DOHH2 (cell line): ENCODE measurements at regions not wholly inside any gene's neighbourhood (a gene's known extent, or its start where the extent isn't known, plus 50 kb on each side); places are given as distances from the start of the nearest gene placed in this dataset.

Source experiments
- H3F3A ChIP-seq: fragments of 200-600 bp; sonication (generic), shearing (Covaris generic); 2 replicates; pipeline ENCODE4 v1.6.0; 2016; ENCODE audit warnings: antibody characterized with exemption, mild to moderate bottlenecking; ENCODE audit not compliant: control insufficient read depth, insufficient read depth
- H3K27ac ChIP-seq: fragments of 200-600 bp; sonication (generic); 2 replicates; pipeline ENCODE4 v1.5.1; 2014; ENCODE audit warnings: low read depth, mild to moderate bottlenecking, low read length, moderate library complexity
- H3K27me3 ChIP-seq: fragments of 200-600 bp; sonication (generic); 2 replicates; pipeline ENCODE4 v1.6.1; 2014; ENCODE audit warnings: mild to moderate bottlenecking, low read length, mixed read lengths; ENCODE audit not compliant: control insufficient read depth
- H3K36me3 ChIP-seq: fragments of 200-600 bp; sonication (generic); 2 replicates; pipeline ENCODE4 v1.6.1; 2014; ENCODE audit warnings: mild to moderate bottlenecking, low read length, moderate library complexity, mixed read lengths; ENCODE audit not compliant: control insufficient read depth
- H3K4me1 ChIP-seq: fragments of 200-600 bp; sonication (generic); 2 replicates; pipeline ENCODE4 v1.6.1; 2014; ENCODE audit warnings: mild to moderate bottlenecking, low read length, mixed read lengths; ENCODE audit not compliant: control insufficient read depth
- H3K4me2 ChIP-seq: fragments of 200-600 bp; sonication (generic); 2 replicates; pipeline ENCODE4 v1.6.0; 2014; ENCODE audit warnings: mild to moderate bottlenecking, low read length, moderate library complexity
- H3K4me3 ChIP-seq: fragments of 200-600 bp; sonication (generic); 2 replicates; pipeline ENCODE4 v1.5.1; 2014; ENCODE audit warnings: mild to moderate bottlenecking, low read length, mixed read lengths
- H3K79me2 ChIP-seq: fragments of 200-600 bp; sonication (generic); 2 replicates; pipeline ENCODE4 v1.6.1; 2014; ENCODE audit warnings: mild to moderate bottlenecking, low read length, mixed read lengths; ENCODE audit not compliant: control insufficient read depth
- H3K9me2 ChIP-seq: fragments of 200-600 bp; sonication (generic); replicated peaks from 2 replicates; pipeline ENCODE4 v1.6.1; 2014; ENCODE audit warnings: mild to moderate bottlenecking, low read length, mixed read lengths; ENCODE audit not compliant: control insufficient read depth
- H3K9me3 ChIP-seq: fragments of 200-600 bp; sonication (generic); 2 replicates; pipeline ENCODE4 v1.6.1; 2014; ENCODE audit warnings: antibody characterized with exemption, low read length, mixed read lengths; ENCODE audit not compliant: control insufficient read depth, insufficient read depth
- H4K20me1 ChIP-seq: fragments of 200-600 bp; sonication (generic); 2 replicates; pipeline ENCODE4 v1.6.0; 2014; ENCODE audit warnings: low read depth, mild to moderate bottlenecking, antibody characterized with exemption, low read length, moderate library complexity; ENCODE audit not compliant: control insufficient read depth, insufficient read depth
- CTCF ChIP-seq: fragments of 200-600 bp; sonication (generic); IDR thresholded peaks from one replicate; pipeline ENCODE4 v1.5.1; 2014; ENCODE audit warnings: antibody characterized with exemption, mild to moderate bottlenecking, low read depth, low read length; ENCODE audit not compliant: poor library complexity, severe bottlenecking
- EZH2phosphoT487 ChIP-seq: fragments of 200-600 bp; sonication (generic); IDR thresholded peaks from 2 replicates; pipeline ENCODE4 v1.6.1; 2017; ENCODE audit warnings: borderline replicate concordance, mild to moderate bottlenecking, antibody characterized with exemption, low read length, moderate library complexity, mixed read lengths

DNA sequence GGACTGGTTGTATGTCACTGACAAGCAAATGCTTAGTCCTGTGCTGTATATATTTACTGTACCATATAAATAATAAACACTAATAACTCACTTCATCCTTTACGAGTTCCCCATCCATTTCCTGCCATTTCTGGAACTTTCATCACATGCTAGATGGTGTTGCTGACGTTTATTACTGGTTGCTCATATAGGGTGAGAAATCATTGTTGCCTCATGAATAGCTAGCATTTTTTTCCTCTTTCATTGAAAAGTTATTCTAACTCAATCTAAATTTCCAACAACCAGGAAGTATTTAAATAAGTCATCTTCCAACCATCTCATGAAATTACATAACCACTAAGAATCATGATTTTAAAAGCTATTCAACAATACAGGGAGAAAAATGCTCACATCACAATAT lies 88.6 kb upstream of the RCN1 start:
- Histone ChIP-seq H3K4me2 (no peak overlapping the region), H3K79me2 (no peaks in the 10 kb centered on the region), H3F3A (no peaks in the 10 kb centered on the region), H3K27ac (no peak overlapping the region), H3K9me2 (no peaks in the 10 kb centered on the region), H3K4me3 (no peak overlapping the region), H3K27me3 (no peaks in the 10 kb centered on the region), H3K36me3 (no peaks in the 10 kb centered on the region), H3K4me1 (no peaks in the 10 kb centered on the region), H4K20me1 (no peaks in the 10 kb centered on the region), H3K9me3 (no peaks in the 10 kb centered on the region)
- TF ChIP-seq EZH2phosphoT487 (no peak), CTCF (no peak)

- H3K36me3 ChIP-seq = no peaks in the 10 kb centered on the region
- TF ChIP-seq CTCF = no peak
- no peak for TF ChIP-seq EZH2phosphoT487
Observed at GRCh38 chr11:31997955-31998354, 92.9 kb upstream of the RCN1 start.

DNA sequence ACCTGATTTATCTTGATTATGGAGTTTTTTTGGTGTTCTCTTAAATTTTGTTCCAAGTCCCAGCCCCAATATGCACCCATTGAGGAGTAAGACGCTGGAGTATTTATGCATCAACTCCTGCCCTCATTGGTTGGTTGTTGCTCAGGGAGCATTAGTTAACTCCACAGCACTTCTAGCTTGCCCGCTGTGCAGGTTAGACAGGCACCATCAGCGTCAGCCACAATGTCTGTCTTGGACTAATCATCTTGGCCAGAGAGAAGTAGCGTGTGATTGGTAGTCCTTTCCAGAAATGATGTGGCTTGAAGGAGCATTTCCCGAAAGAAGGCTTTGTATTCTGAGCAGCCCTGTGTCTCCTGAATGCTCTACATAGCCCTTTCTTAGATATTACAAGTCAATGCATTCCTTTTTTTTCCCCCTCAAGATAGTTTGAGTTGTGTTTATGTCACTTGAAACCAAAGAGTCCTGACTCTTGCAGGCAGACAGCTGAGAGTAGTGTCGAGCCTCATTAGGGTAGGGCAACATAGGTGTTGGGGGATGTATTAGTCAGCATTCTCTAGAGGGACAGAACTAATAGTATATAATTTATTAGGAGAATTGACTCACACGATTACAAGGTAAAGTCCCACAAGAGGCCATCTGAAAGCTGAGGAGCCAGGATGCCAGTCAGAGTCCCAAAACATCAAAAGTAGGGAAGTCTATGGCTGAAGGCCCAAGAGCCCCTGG lies 94.6 kb upstream of the RCN1 start:
- Histone ChIP-seq H3K79me2 (no peaks in the 10 kb centered on the region), H3K4me2 (no peak overlapping the region), H3K27ac (no peak overlapping the region), H3K9me3 (no peaks in the 10 kb centered on the region), H3K27me3 (no peaks in the 10 kb centered on the region), H3K4me1 (no peaks in the 10 kb centered on the region), H3K9me2 (no peaks in the 10 kb centered on the region), H3K36me3 (no peaks in the 10 kb centered on the region), H4K20me1 (no peaks in the 10 kb centered on the region), H3F3A (no peaks in the 10 kb centered on the region), H3K4me3 (no peak overlapping the region)
- TF ChIP-seq EZH2phosphoT487 = no peak
- no peak for TF ChIP-seq CTCF

More at GRCh38 chr11:31997955-31998354, 92.9 kb upstream of the RCN1 start:
- no peaks in the 10 kb centered on the region for H3F3A ChIP-seq
- H3K4me3 ChIP-seq = no peak overlapping the region
- no peaks in the 10 kb centered on the region for H3K4me1 ChIP-seq
- H3K79me2 ChIP-seq = no peaks in the 10 kb centered on the region
- no peaks in the 10 kb centered on the region for H3K9me3 ChIP-seq
- H4K20me1 ChIP-seq = no peaks in the 10 kb centered on the region
- no peaks in the 10 kb centered on the region for H3K27me3 ChIP-seq
- H3K4me2 ChIP-seq = no peak overlapping the region
- H3K27ac ChIP-seq = no peak overlapping the region
- H3K9me2 ChIP-seq = no peaks in the 10 kb centered on the region
